GM12872 (cell line): ENCODE measurements at regions not wholly inside any gene's neighbourhood (a gene's known extent, or its start where the extent isn't known, plus 50 kb on each side); places are given as distances from the start of the nearest gene placed in this dataset.

ENCODE experiments used
- TF ChIP-seq, protein P1 (sequence below): IDR thresholded peaks from 3 replicates; pipeline ENCODE4 v1.5.1; 2011; ENCODE audit warnings: low read depth, mild to moderate bottlenecking, low read length, moderate library complexity; ENCODE audit not compliant: insufficient read depth

DNA sequence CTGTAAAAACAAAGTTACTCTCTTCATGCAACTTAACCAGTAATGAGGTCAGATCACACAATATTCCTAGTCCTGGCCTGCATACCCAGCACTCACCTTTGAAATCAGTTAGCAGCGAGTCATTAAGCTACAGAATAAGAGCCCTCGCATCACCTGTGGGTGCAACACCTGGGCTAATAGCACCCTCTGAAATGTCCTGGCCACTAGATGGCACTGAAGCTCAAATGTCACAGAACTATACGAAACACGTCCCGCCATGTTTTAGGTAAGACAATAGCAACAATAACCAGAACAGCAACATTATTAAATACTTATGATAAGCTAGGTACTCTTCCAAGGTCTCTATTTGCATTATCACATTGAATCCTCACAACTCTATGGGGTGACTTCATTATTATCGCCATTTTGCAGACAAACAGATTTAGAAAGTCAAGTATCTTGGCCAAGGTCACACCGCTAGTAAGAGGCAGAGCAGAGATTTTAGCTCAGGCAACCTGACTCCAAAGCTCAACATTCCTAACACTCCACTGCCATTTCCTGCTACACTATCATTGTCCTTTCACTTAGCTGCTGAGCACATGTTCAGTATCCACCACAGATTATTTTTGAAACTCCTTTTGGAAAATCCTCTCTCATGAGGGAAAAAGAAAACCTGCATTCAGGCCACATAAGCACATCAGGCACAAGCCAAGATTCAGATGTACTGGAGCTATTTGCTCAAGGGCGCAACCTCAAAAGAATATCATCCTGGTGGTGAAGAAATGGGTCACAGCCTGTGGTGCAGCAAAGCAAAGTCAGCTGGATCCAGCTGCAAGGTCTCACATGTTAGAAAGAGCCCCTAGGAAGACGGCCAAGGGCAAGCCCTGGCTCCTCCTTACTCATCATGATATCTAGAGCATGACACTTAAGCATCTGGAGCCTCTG, 59.5 kb upstream of the KDR start:
- TF ChIP-seq, protein P1, sequence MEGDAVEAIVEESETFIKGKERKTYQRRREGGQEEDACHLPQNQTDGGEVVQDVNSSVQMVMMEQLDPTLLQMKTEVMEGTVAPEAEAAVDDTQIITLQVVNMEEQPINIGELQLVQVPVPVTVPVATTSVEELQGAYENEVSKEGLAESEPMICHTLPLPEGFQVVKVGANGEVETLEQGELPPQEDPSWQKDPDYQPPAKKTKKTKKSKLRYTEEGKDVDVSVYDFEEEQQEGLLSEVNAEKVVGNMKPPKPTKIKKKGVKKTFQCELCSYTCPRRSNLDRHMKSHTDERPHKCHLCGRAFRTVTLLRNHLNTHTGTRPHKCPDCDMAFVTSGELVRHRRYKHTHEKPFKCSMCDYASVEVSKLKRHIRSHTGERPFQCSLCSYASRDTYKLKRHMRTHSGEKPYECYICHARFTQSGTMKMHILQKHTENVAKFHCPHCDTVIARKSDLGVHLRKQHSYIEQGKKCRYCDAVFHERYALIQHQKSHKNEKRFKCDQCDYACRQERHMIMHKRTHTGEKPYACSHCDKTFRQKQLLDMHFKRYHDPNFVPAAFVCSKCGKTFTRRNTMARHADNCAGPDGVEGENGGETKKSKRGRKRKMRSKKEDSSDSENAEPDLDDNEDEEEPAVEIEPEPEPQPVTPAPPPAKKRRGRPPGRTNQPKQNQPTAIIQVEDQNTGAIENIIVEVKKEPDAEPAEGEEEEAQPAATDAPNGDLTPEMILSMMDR, result peak; percentile 42

DNA sequence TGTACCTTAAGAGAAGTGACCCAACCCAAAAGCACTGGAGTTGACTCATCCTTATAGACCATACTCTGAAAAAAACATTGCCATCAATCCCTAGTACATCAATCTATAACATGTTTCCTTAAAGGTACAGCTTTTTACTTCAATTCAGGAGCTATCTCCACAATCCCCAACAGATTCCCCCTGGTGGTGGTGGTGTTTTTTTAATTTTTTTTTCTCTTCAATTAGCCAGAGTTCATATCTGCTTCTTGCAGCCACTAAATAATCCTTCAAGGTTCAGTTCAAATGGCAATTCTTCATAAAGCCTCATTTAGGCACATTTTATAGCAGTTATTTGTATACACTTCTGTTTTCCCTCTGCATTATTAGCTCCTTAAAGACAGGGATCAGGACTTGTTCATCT, 60.7 kb upstream of the KDR start:
- TF ChIP-seq, protein P1, result no peak

DNA sequence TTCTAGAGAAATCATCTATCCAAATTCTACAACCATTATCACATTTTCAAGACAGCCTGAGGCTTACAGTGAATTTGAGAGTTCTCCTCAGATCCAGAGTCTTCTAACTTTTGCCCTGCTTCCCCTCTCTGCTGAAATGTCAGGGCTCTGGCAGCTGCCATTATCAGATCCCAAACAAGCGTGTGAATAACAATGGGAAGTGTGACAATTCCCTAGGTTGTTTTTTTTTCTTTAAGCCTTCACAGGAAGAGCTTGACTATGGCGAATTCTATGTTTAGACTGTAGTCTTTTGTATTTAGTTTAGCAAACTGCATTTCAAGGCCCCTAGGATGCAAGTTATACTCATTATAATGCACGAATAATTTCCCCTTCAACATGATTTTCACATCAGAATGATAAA, 61.3 kb upstream of the KDR start:
- TF ChIP-seq, protein P1, result no peak

DNA sequence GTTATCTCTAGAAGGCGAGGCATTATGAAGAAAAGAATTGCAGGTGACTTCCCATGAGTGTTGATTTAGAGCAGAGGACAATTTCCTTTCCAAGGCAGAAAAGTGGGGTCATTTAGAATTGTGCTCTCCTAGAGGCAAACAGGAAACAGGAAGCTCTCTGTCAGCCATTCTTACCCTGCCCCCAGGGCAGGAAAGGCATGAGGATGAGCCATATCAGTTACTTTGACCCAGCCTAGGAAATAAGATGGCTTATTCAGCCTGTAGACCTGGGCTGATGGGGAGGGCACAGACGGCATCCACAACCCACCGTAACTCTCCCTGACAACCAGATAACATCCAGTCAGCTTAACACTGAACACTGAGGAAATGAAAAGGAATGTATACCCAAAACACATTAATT, 88.8 kb upstream of the KDR start:
- TF ChIP-seq, protein P1, result no peak

DNA sequence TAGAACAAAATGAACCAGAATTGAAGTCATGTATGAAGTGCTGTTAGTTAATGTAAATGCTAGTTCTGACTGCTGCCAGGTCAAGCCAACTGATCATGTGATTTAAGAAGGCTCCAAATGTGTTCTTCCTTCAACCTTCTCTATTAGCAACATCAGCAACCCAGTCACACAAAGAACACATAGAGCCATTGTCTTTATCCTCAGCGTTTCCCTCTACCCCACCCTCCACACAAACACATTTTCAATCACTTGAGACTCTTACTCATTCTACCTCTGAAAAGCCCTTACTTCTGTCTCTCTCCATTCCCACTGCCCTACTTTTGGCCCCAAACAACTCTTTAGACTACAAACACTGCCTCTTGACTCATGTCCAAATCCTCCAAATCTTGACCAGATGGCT, 89.7 kb upstream of the KDR start:
- TF ChIP-seq, protein P1, result no peak

DNA sequence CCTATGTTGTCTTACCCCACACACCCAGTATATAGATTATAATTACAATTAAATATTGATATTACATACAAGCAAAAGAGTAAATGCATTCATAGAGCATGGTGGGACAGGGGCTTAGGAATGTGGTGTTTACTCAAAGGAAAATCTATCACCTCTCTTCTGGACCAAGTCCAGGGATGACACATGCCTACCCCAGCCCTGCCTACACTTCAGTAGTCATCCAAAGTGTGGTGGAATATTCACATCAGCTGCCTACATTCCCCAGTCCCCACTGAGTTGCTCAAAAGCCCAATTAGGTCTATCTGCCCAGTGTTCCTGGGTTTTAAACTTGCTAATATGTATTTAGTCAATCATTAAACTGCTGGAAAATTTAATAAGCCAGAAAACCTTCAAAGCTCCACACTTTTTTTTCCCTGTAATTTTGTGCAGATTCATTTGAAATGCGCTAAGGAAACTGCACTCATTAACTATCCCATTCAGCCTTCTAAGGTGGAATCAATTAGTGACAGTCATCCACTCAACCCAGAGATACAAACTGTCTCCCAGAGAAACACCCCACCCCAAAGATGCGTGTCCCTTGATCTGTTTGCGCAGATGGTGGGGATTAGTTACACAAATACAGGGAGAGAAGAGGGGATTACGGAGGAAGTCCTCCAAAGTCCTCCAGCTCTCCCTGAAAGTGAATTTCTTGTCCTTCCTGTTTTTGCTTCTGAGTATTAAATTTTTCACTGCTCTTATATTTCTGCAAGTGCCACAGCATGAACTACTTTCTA, 91.7 kb upstream of the KDR start:
- TF ChIP-seq, protein P1, result no peak

DNA sequence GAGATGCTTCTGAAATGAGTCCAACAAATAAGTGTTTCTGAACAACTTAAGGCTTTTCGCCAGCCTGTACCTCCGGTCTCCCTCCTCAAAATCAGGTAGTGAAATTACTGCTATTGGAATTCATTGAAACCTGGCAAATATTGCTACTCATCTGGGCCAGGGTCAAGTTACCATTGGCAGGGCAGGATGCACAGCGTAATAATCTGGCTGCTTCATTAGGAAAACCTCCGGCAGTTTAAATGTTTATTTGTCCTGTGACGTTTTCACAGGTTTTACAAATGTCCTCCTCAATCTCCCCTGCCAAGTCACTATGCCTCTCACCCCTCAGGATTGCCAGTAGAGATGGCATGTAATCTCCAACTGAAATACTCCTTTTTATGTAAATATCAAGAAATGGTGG, 92.6 kb upstream of the KDR start:
- TF ChIP-seq, protein P1, result no peak
